Ovary (tissue), 3 donors: ENCODE measurements at regions not wholly inside any gene's neighbourhood (a gene's known extent, or its start where the extent isn't known, plus 50 kb on each side); places are given as distances from the start of the nearest gene placed in this dataset.

Experiments
- CTCF ChIP-seq, 3 donors: fragments of 450-650 bp in 2 of 3; fragments of 200-600 bp in 1 of 3; IDR thresholded peaks; one replicate each; pipeline versions ENCODE4 v1.5.1 to v1.8.0; 2016 to 2022; ENCODE audit warnings: antibody characterized with exemption in 3 of 3, mild to moderate bottlenecking in 1 of 3
- POLR2A ChIP-seq: fragments of 450-650 bp; IDR thresholded peaks from one replicate; pipeline ENCODE4 v1.6.1; 2017; ENCODE audit warnings: antibody characterized with exemption, mild to moderate bottlenecking, moderate library complexity
- donor health status: DM: no; HTN: no; CAD: no.

- TF ChIP-seq CTCF (IDR thresholded peaks at IDR 0.05) (no peak), POLR2A (no peak)
Observed at GRCh38 chr2:6495466-6495865, 370.2 kb downstream of the CMPK2 start.
